HG02884 (cell line): ENCODE measurements at regions not wholly inside any gene's neighbourhood (a gene's known extent, or its start where the extent isn't known, plus 50 kb on each side); places are given as distances from the start of the nearest gene placed in this dataset.
"Not testable (repeated sequence)": the region's sequence is repeated elsewhere in the genome, so short reads cannot be mapped to it uniquely, and the experiment has no call there.

ENCODE experiments used
- ATAC-seq: cut with Tn5 transposase; IDR thresholded peaks from one replicate; pipeline ENCODE4 v1.9.1; 2021; ENCODE audit warnings: mild to moderate bottlenecking, moderate library complexity; ENCODE audit not compliant: unreplicated experiment

- ATAC-seq: no peak
These were observed 54.2 kb upstream of the DAAM1 start for GRCh38 chr14:59134307-59134706.

DNA sequence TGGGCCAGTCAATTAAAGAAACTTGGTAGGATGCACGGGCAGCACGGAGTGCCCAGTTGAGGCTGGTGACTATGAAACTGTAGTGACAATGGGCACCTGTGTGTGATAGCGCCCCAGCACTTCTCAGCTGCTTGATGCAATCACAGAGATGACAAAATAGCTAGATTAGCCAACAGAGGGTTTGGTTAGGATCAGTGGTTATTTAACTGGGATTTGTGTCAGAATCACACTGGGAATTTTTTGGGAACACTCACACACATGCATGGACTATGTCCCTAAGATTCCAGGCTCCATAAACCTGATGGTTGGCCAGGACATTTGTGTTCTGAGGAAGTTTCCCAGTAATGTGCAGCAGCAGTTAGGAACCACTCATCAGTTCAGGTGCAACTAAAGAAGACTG lies 51.2 kb upstream of the DAAM1 start:
- no peak for ATAC-seq

- ATAC-seq: not testable (repeated sequence)
These were observed 49.9 kb upstream of the DAAM1 start for GRCh38 chr14:59138576-59138975.
